ENCODE measurements at regions not wholly inside any gene's neighbourhood (a gene's known extent, or its start where the extent isn't known, plus 50 kb on each side); places are given as distances from the start of the nearest gene placed in this dataset.

GRCh38 chr9:88734527-88734926 is 199.5 kb downstream of the NXNL2 start:
- intact Hi-C loops (cut with DNase I, micrococcal nuclease): no loop called here
- no peak for ATAC-seq
- DNase-seq: no peak
- TF ChIP-seq, protein P1, sequence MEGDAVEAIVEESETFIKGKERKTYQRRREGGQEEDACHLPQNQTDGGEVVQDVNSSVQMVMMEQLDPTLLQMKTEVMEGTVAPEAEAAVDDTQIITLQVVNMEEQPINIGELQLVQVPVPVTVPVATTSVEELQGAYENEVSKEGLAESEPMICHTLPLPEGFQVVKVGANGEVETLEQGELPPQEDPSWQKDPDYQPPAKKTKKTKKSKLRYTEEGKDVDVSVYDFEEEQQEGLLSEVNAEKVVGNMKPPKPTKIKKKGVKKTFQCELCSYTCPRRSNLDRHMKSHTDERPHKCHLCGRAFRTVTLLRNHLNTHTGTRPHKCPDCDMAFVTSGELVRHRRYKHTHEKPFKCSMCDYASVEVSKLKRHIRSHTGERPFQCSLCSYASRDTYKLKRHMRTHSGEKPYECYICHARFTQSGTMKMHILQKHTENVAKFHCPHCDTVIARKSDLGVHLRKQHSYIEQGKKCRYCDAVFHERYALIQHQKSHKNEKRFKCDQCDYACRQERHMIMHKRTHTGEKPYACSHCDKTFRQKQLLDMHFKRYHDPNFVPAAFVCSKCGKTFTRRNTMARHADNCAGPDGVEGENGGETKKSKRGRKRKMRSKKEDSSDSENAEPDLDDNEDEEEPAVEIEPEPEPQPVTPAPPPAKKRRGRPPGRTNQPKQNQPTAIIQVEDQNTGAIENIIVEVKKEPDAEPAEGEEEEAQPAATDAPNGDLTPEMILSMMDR (IDR thresholded peaks at IDR 0.05): no peak
- Histone ChIP-seq H3K36me3 (ENCODE audit: low read depth) (no peaks in the 10 kb centered on the region), H3K4me3 (no peak overlapping the region), H3K4me1 (ENCODE audit: low read depth) (no peaks in the 10 kb centered on the region), H3K9me3 (no peaks in the 10 kb centered on the region)

- no peak overlapping the region for H3K4me3 ChIP-seq
- intact Hi-C loops (cut with DNase I, micrococcal nuclease): no loop called here
- ATAC-seq: no peak
- H3K9me3 ChIP-seq: no peaks in the 10 kb centered on the region
- no peak for DNase-seq
- no peaks in the 10 kb centered on the region for H3K36me3 ChIP-seq (ENCODE audit: low read depth)
- no peaks in the 10 kb centered on the region for H3K4me1 ChIP-seq (ENCODE audit: low read depth)
- TF ChIP-seq, protein P1 (IDR thresholded peaks at IDR 0.05): no peak
Measured at GRCh38 chr9:88736136-88736637, 201.2 kb downstream of the NXNL2 start.

GRCh38 chr9:88737031-88737430 is 202.1 kb downstream of the NXNL2 start:
- TF ChIP-seq, protein P1 (IDR thresholded peaks at IDR 0.05): no peak
- intact Hi-C loops (cut with DNase I, micrococcal nuclease): no loop called here
- no peak for DNase-seq
- Histone ChIP-seq H3K36me3 (ENCODE audit: low read depth) (no peaks in the 10 kb centered on the region), H3K4me3 (no peak overlapping the region), H3K9me3 (no peaks in the 10 kb centered on the region), H3K4me1 (ENCODE audit: low read depth) (no peaks in the 10 kb centered on the region)
- no peak for ATAC-seq

- intact Hi-C loops (cut with DNase I, micrococcal nuclease): no loop called here
Measured at GRCh38 chr9:88737876-88738275, 202.9 kb downstream of the NXNL2 start.

GRCh38 chr9:88738709-88739108 is 203.7 kb downstream of the NXNL2 start:
- Histone ChIP-seq H3K4me1 (ENCODE audit: low read depth) (no peaks in the 10 kb centered on the region), H3K9me3 (no peaks in the 10 kb centered on the region), H3K4me3 (no peak overlapping the region), H3K36me3 (ENCODE audit: low read depth) (no peaks in the 10 kb centered on the region)
- ATAC-seq (no peak), DNase-seq (no peak)
- TF ChIP-seq, protein P1 (IDR thresholded peaks at IDR 0.05): no peak
- intact Hi-C loops (cut with DNase I, micrococcal nuclease): no loop called here

More at GRCh38 chr9:88737876-88738275, 202.9 kb downstream of the NXNL2 start:
- Histone ChIP-seq H3K4me3 (no peak overlapping the region), H3K9me3 (no peaks in the 10 kb centered on the region), H3K36me3 (ENCODE audit: low read depth) (no peaks in the 10 kb centered on the region), H3K4me1 (ENCODE audit: low read depth) (no peaks in the 10 kb centered on the region)
- TF ChIP-seq, protein P1 (IDR thresholded peaks at IDR 0.05): no peak
- no peak for DNase-seq
- no peak for ATAC-seq

DNA sequence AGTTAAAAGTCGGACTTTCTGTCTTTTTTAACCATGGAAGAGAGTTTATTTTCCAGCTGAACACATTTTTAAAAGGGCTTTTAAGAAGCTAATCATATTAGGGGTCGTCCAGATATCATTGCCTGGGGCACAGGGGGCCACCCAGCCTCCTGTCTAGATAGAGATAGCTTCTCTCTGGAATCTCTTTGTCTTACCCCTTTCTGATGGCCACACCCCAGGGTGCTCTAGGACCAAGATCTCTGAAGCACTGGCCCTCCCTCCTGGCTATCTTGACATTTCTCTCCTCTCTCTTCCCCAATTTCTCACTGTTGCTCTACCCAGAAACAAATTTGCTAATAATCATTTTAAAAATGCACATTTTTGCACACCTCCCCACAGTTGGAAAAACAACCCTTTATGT is 204.4 kb downstream of the NXNL2 start:
- intact Hi-C loops (cut with DNase I, micrococcal nuclease): no loop called here
- TF ChIP-seq, protein P1 (IDR thresholded peaks at IDR 0.05): no peak
- H3K4me1 ChIP-seq (ENCODE audit: low read depth): no peaks in the 10 kb centered on the region
- no peaks in the 10 kb centered on the region for H3K9me3 ChIP-seq
- H3K36me3 ChIP-seq (ENCODE audit: low read depth): no peaks in the 10 kb centered on the region
- DNase-seq (no peak), ATAC-seq (no peak)
- no peak overlapping the region for H3K4me3 ChIP-seq

Measured in mucosa of descending colon (tissue), 3 donors.